DND-41 (cell line): ENCODE measurements at regions not wholly inside any gene's neighbourhood (a gene's known extent, or its start where the extent isn't known, plus 50 kb on each side); places are given as distances from the start of the nearest gene placed in this dataset.
"Not testable (repeated sequence)": the region's sequence is repeated elsewhere in the genome, so short reads cannot be mapped to it uniquely, and the experiment has no call there.

ENCODE experiments used
- ATAC-seq: fragments of 200-7000 bp; cut with Tn5 transposase; 3 replicates; pipeline ENCODE4 v1.9.1; 2021; ENCODE audit warnings: low read depth; ENCODE audit not compliant: insufficient read depth
- DNase-seq: peaks from one replicate; pipeline ENCODE4 v3.0.0-alpha.2; 2020
- H2AFZ ChIP-seq: 2 replicates; pipeline ENCODE4 v1.6.0; 2012; ENCODE audit warnings: low read depth, low read length
- H3K27ac ChIP-seq: 2 replicates; pipeline ENCODE4 v1.5.1; 2012; ENCODE audit warnings: low read length, inconsistent platforms
- H3K27me3 ChIP-seq: fragments of 200-600 bp; sonication (generic); 2 replicates; pipeline ENCODE4 v1.6.0; 2012; ENCODE audit warnings: low read length, mild to moderate bottlenecking, inconsistent platforms; ENCODE audit not compliant: insufficient read depth, poor library complexity
- H3K36me3 ChIP-seq: 2 replicates; pipeline ENCODE4 v1.5.1; 2012; ENCODE audit warnings: low read length, inconsistent platforms; ENCODE audit not compliant: insufficient read depth
- H3K4me1 ChIP-seq: 2 replicates; pipeline ENCODE4 v1.5.1; 2012; ENCODE audit warnings: mild to moderate bottlenecking, low read length; ENCODE audit not compliant: insufficient read depth
- H3K4me2 ChIP-seq: 2 replicates; pipeline ENCODE4 v1.6.0; 2012; ENCODE audit warnings: mild to moderate bottlenecking, moderate library complexity, low read length, inconsistent platforms; ENCODE audit not compliant: insufficient read depth
- H3K4me3 ChIP-seq, 2 experiments: fragments of 200-600 bp in 1 of 2; shearing (Covaris generic) in 1 of 2; 2 replicates each; pipeline ENCODE4 v1.5.1; 2012 to 2016; ENCODE audit warnings: inconsistent platforms in 2 of 2, low read length in 2 of 2, mild to moderate bottlenecking in 2 of 2, low read depth in 1 of 2, moderate library complexity in 1 of 2
- H3K79me2 ChIP-seq: 2 replicates; pipeline ENCODE4 v1.6.0; 2012; ENCODE audit warnings: low read length, inconsistent platforms; ENCODE audit not compliant: insufficient read depth
- H3K9ac ChIP-seq: 2 replicates; pipeline ENCODE4 v1.6.0; 2012; ENCODE audit warnings: low read depth, mild to moderate bottlenecking, inconsistent platforms, low read length, moderate library complexity
- H3K9me3 ChIP-seq: 2 replicates; pipeline ENCODE4 v1.5.1; 2012; ENCODE audit warnings: low read length, moderate library complexity, mild to moderate bottlenecking, inconsistent platforms; ENCODE audit not compliant: insufficient read depth, severe bottlenecking
- H4K20me1 ChIP-seq: 2 replicates; pipeline ENCODE4 v1.6.0; 2012; ENCODE audit warnings: low read length; ENCODE audit not compliant: insufficient read depth
- CTCF ChIP-seq: IDR thresholded peaks from 2 replicates; pipeline ENCODE4 v1.5.1; 2012; ENCODE audit warnings: borderline replicate concordance, low read length, moderate library complexity, mild to moderate bottlenecking; ENCODE audit not compliant: poor library complexity, severe bottlenecking; ENCODE audit errors: extremely low read depth
- EZH2 ChIP-seq: IDR thresholded peaks from 3 replicates; pipeline ENCODE4 v1.6.1; 2012; ENCODE audit warnings: borderline replicate concordance, low read depth, mild to moderate bottlenecking, moderate library complexity, low read length, inconsistent platforms; ENCODE audit not compliant: severe bottlenecking

- DNase-seq (no peak), ATAC-seq (no peak)
- no peaks in the 10 kb centered on the region for H3K27me3 ChIP-seq
- H3K4me2 ChIP-seq: no peak overlapping the region
- no peaks in the 10 kb centered on the region for H3K79me2 ChIP-seq
- TF ChIP-seq EZH2 (no peak), CTCF (no peak)
- no peak overlapping the region for H2AFZ ChIP-seq
- H3K4me1 ChIP-seq: no peaks in the 10 kb centered on the region
- H3K9ac ChIP-seq: no peak overlapping the region
- H3K9me3 ChIP-seq: no peaks in the 10 kb centered on the region
- H3K4me3 ChIP-seq: no peak overlapping the region
- no peaks in the 10 kb centered on the region for H3K36me3 ChIP-seq
- H4K20me1 ChIP-seq: no peaks in the 10 kb centered on the region
- H3K27ac ChIP-seq: no peak overlapping the region
Observed at GRCh38 chr1:60942291-60942690, 140.1 kb upstream of the NFIA start.

DNA sequence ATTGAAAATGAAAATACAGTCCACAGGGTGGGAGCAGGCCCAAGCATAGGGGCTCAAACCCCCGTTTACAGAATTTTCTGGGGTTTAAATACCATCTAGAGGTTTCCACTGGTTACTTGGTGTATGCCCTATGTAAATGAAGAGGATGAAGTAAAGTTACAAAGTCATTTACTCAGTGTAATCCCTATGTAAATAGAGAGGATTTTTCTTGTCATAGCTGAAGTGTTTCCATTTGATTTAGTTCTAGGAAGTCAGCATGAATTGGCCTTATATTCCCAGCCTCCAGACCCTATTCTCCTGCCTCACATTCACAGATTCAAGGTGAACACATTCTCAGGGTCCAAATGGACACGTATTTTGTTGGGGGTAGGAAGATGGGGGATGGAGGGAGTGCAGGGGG, 141.7 kb upstream of the NFIA start:
- H2AFZ ChIP-seq, H3K9ac ChIP-seq, DNase-seq, H3K79me2 ChIP-seq, H3K4me1 ChIP-seq, H3K4me2 ChIP-seq, H3K27me3 ChIP-seq, H3K27ac ChIP-seq, H4K20me1 ChIP-seq, H3K9me3 ChIP-seq, ATAC-seq, H3K36me3 ChIP-seq, H3K4me3 ChIP-seq: not testable (repeated sequence)

- Histone ChIP-seq H3K9me3 (no peaks in the 10 kb centered on the region), H3K4me2 (no peak overlapping the region), H3K9ac (no peak overlapping the region), H3K79me2 (no peaks in the 10 kb centered on the region), H3K27me3 (no peaks in the 10 kb centered on the region), H3K4me1 (no peaks in the 10 kb centered on the region), H3K36me3 (no peaks in the 10 kb centered on the region), H4K20me1 (no peaks in the 10 kb centered on the region), H3K27ac (no peak overlapping the region), H2AFZ (no peak overlapping the region), H3K4me3 (no peak overlapping the region)
- TF ChIP-seq CTCF (no peak), EZH2 (no peak)
- DNase-seq: no peak
- no peak for ATAC-seq
Observed at GRCh38 chr1:60937720-60938119, 144.6 kb upstream of the NFIA start.

GRCh38 chr1:60936591-60937342, 145.6 kb upstream of the NFIA start:
- Histone ChIP-seq H3K9me3 (no peaks in the 10 kb centered on the region), H3K79me2 (no peaks in the 10 kb centered on the region), H3K4me3 (no peak overlapping the region), H3K4me1 (no peaks in the 10 kb centered on the region), H3K27ac (no peak overlapping the region), H4K20me1 (no peaks in the 10 kb centered on the region), H2AFZ (no peak overlapping the region), H3K4me2 (no peak overlapping the region), H3K36me3 (no peaks in the 10 kb centered on the region), H3K27me3 (no peaks in the 10 kb centered on the region), H3K9ac (no peak overlapping the region)
- ATAC-seq (no peak), DNase-seq (no peak)
- TF ChIP-seq EZH2: no peak
- TF ChIP-seq CTCF: no peak
